Esophagus squamous epithelium (tissue), 4 donors: ENCODE measurements at regions not wholly inside any gene's neighbourhood (a gene's known extent, or its start where the extent isn't known, plus 50 kb on each side); places are given as distances from the start of the nearest gene placed in this dataset.

Experiments used
- CTCF ChIP-seq, 6 experiments: fragments of 450-650 bp in 4 of 6; fragments of 200-600 bp in 2 of 6; sonication (generic) in 2 of 6; IDR thresholded peaks; one replicate each; pipeline ENCODE4 v1.5.1; 2016 to 2019; ENCODE audit warnings: antibody characterized with exemption in 6 of 6, mild to moderate bottlenecking in 4 of 6, moderate library complexity in 4 of 6
- POLR2A ChIP-seq, 4 donors: fragments of 450-650 bp; IDR thresholded peaks; one replicate each; pipeline ENCODE4 v1.6.1; 2017; ENCODE audit warnings: antibody characterized with exemption in 4 of 4, mild to moderate bottlenecking in 4 of 4, moderate library complexity in 3 of 4

DNA sequence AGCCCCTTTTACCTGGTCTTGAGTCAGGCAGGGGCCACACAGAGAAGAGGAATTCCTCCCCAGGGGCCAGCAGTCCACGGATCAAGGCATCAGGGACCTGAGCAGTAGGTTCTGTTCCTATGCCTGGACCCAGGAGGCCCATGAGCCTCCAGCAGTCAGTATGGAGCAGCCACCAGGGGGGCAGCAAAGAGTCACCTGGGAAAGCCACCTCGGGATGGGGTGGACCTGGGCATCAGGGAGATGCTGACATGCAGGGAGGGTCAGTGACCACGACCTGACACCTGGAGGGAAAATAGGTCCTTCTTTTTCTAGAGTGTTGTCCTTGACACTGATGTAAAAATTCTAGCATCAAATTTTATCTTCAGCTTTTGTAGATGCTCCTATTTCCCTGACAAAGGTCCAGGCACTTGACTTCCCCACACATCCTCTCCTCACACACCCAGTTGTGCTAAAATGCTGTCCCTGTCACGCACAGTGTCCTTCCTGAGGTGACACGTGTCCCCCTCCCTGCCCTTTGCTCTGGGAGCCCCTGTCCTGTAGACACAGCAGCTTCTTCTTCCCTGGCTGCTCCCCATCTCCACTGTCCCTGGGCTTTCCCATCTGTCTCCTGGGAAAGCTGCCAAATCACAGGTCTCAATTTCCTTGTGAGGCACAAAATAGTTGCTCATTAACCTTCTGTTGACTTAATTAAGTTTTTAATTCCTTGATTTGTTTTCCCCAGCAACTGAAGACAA, 70.0 kb upstream of the IGLL5 start:
- TF ChIP-seq CTCF (IDR thresholded peaks at IDR 0.05) (no peak), POLR2A (IDR thresholded peaks at IDR 0.05) (no peak)
